H9 (cell line): ENCODE measurements at regions not wholly inside any gene's neighbourhood (a gene's known extent, or its start where the extent isn't known, plus 50 kb on each side); places are given as distances from the start of the nearest gene placed in this dataset.

Experiments
- DNase-seq: peaks from one replicate; pipeline ENCODE4 v3.0.0-alpha.2; 2017
- H2AFZ ChIP-seq: one replicate; pipeline ENCODE4 v1.6.1; 2013; ENCODE audit warnings: mild to moderate bottlenecking, low read length, control low read depth, moderate library complexity
- H2AK5ac ChIP-seq: 2 replicates; pipeline ENCODE4 v1.6.1; 2013; ENCODE audit warnings: low read length, control low read depth, mixed read lengths; ENCODE audit not compliant: insufficient read length
- H2BK120ac ChIP-seq: one replicate; pipeline ENCODE4 v1.6.1; 2013; ENCODE audit warnings: low read depth, mild to moderate bottlenecking, low read length, control low read depth, inconsistent platforms; ENCODE audit not compliant: poor library complexity, severe bottlenecking
- H2BK12ac ChIP-seq: 2 replicates; pipeline ENCODE4 v1.6.1; 2013; ENCODE audit warnings: low read length, control low read depth, mixed read lengths, low read depth; ENCODE audit not compliant: insufficient read length
- H2BK15ac ChIP-seq: 2 replicates; pipeline ENCODE4 v1.6.1; 2013; ENCODE audit warnings: low read depth, low read length, control low read depth
- H2BK20ac ChIP-seq: one replicate; pipeline ENCODE4 v1.6.1; 2013; ENCODE audit warnings: low read depth, mild to moderate bottlenecking, low read length, control low read depth, inconsistent platforms; ENCODE audit not compliant: poor library complexity, severe bottlenecking
- H2BK5ac ChIP-seq: 2 replicates; pipeline ENCODE4 v1.6.1; 2013; ENCODE audit warnings: low read length, control low read depth, mixed read lengths; ENCODE audit not compliant: insufficient read length
- H3K14ac ChIP-seq: 2 replicates; pipeline ENCODE4 v1.6.1; 2013; ENCODE audit warnings: low read length, control low read depth; ENCODE audit not compliant: insufficient read depth
- H3K18ac ChIP-seq: 2 replicates; pipeline ENCODE4 v1.6.1; 2013; ENCODE audit warnings: low read depth, mild to moderate bottlenecking, mixed read lengths, low read length, control low read depth; ENCODE audit not compliant: insufficient read length
- H3K23ac ChIP-seq: 2 replicates; pipeline ENCODE4 v1.6.1; 2013; ENCODE audit warnings: low read length, control low read depth, mixed read lengths, low read depth; ENCODE audit not compliant: insufficient read length
- H3K23me2 ChIP-seq: 2 replicates; pipeline ENCODE4 v1.6.1; 2013; ENCODE audit warnings: low read depth, mild to moderate bottlenecking, mixed read lengths, low read length, control low read depth; ENCODE audit not compliant: insufficient read length, poor library complexity, severe bottlenecking
- H3K27ac ChIP-seq: 2 replicates; pipeline ENCODE4 v1.5.1; 2013; ENCODE audit warnings: low read length, control low read depth, mixed read lengths, low read depth; ENCODE audit not compliant: insufficient read length
- H3K27me3 ChIP-seq: 2 replicates; pipeline ENCODE4 v1.6.1; 2013; ENCODE audit warnings: low read length, control low read depth, inconsistent platforms; ENCODE audit not compliant: insufficient read depth
- H3K4ac ChIP-seq: 2 replicates; pipeline ENCODE4 v1.6.1; 2013; ENCODE audit warnings: low read depth, mild to moderate bottlenecking, control low read depth, inconsistent platforms, low read length, moderate library complexity
- H3K4me1 ChIP-seq: 2 replicates; pipeline ENCODE4 v1.6.1; 2013; ENCODE audit warnings: low read length, control low read depth, inconsistent platforms; ENCODE audit not compliant: insufficient read depth
- H3K4me2 ChIP-seq: 2 replicates; pipeline ENCODE4 v1.6.1; 2013; ENCODE audit warnings: low read length, control low read depth, mixed read lengths; ENCODE audit not compliant: insufficient read length, insufficient read depth
- H3K56ac ChIP-seq: 2 replicates; pipeline ENCODE4 v1.6.1; 2013; ENCODE audit warnings: low read depth, mild to moderate bottlenecking, mixed read lengths, low read length, control low read depth; ENCODE audit not compliant: insufficient read length
- H3K79me1 ChIP-seq: 2 replicates; pipeline ENCODE4 v1.6.1; 2013; ENCODE audit warnings: low read depth, mild to moderate bottlenecking, moderate library complexity, low read length, control low read depth, inconsistent platforms; ENCODE audit not compliant: insufficient read depth, poor library complexity, severe bottlenecking
- H3K79me2 ChIP-seq: 2 replicates; pipeline ENCODE4 v1.6.1; 2013; ENCODE audit warnings: low read length, control low read depth, inconsistent platforms; ENCODE audit not compliant: insufficient read depth
- H3K9ac ChIP-seq: 2 replicates; pipeline ENCODE4 v1.6.1; 2013; ENCODE audit warnings: low read length, control low read depth, mixed read lengths; ENCODE audit not compliant: insufficient read length; ENCODE audit errors: extremely low read depth
- H3K9me3 ChIP-seq: one replicate; pipeline ENCODE4 v1.6.1; 2013; ENCODE audit warnings: low read depth, low read length, inconsistent platforms; ENCODE audit not compliant: control insufficient read depth
- H3T11ph ChIP-seq: one replicate; pipeline ENCODE4 v1.6.1; 2013; ENCODE audit warnings: mild to moderate bottlenecking, low read length, control low read depth, inconsistent platforms
- H4K20me1 ChIP-seq: one replicate; pipeline ENCODE4 v1.6.1; 2013; ENCODE audit not compliant: control insufficient read depth, insufficient read length, insufficient read depth
- H4K5ac ChIP-seq: 2 replicates; pipeline ENCODE4 v1.6.1; 2013; ENCODE audit warnings: low read depth, mild to moderate bottlenecking, mixed read lengths, low read length, control low read depth; ENCODE audit not compliant: insufficient read length
- H4K8ac ChIP-seq: replicated peaks from 2 replicates; pipeline ENCODE4 v1.6.1; 2013; ENCODE audit warnings: low read length, control low read depth, mixed read lengths, low read depth; ENCODE audit not compliant: insufficient read length
- H4K91ac ChIP-seq: 2 replicates; pipeline ENCODE4 v1.6.1; 2013; ENCODE audit warnings: low read depth, mild to moderate bottlenecking, moderate library complexity, mixed read lengths, low read length, control low read depth; ENCODE audit not compliant: insufficient read length
- H3K27ac Mint-ChIP-seq, 3 experiments: 2 replicates in 2 of 3; 3 replicates in 1 of 3; pipeline ENCODE4 v1.8.0; 2020 to 2021; ENCODE audit warnings: mixed read lengths in 3 of 3, mild to moderate bottlenecking in 1 of 3, moderate library complexity in 1 of 3
- H3K27me3 Mint-ChIP-seq: 2 replicates; pipeline ENCODE4 v1.8.0; 2021; ENCODE audit warnings: low read depth, mild to moderate bottlenecking, moderate library complexity, mixed read lengths
- H3K36me3 Mint-ChIP-seq, 3 experiments: 2 replicates in 2 of 3; 3 replicates in 1 of 3; pipeline ENCODE4 v1.8.0; 2020 to 2021; ENCODE audit warnings: low read depth in 3 of 3, mixed read lengths in 3 of 3; ENCODE audit not compliant: insufficient read depth in 1 of 3
- H3K4me1 Mint-ChIP-seq, 2 experiments: 2 replicates each; pipeline ENCODE4 v1.8.0; 2020; ENCODE audit warnings: mixed read lengths in 2 of 2
- H3K4me3 Mint-ChIP-seq, 2 experiments: 2 replicates in 1 of 2; 3 replicates in 1 of 2; pipeline ENCODE4 v1.8.0; 2020 to 2021; ENCODE audit warnings: mild to moderate bottlenecking in 2 of 2, mixed read lengths in 2 of 2, moderate library complexity in 1 of 2
- H3K9me3 Mint-ChIP-seq, 2 experiments: 2 replicates in 1 of 2; 3 replicates in 1 of 2; pipeline ENCODE4 v1.8.0; 2020; ENCODE audit warnings: mild to moderate bottlenecking in 2 of 2, mixed read lengths in 2 of 2, moderate library complexity in 1 of 2
- CTCF ChIP-seq: fragments of 200-600 bp; sonication (generic); conservative IDR thresholded peaks from 3 replicates; pipeline ENCODE4 v1.8.0; 2021; ENCODE audit warnings: antibody characterized with exemption, mild to moderate bottlenecking
- WGBS: extraction: QIAGEN DNeasy Blood & Tissue Kit; methylation state at CpG from one replicate; pipeline ENCODE4 v1.1.7; 2013; ENCODE audit warnings: missing lambda C conversion rate, low lambda C conversion rate, mixed read lengths; ENCODE audit not compliant: insufficient read length; ENCODE audit errors: extremely low coverage; 5-methylcytosine and 5-hydroxymethylcytosine counted together

DNA sequence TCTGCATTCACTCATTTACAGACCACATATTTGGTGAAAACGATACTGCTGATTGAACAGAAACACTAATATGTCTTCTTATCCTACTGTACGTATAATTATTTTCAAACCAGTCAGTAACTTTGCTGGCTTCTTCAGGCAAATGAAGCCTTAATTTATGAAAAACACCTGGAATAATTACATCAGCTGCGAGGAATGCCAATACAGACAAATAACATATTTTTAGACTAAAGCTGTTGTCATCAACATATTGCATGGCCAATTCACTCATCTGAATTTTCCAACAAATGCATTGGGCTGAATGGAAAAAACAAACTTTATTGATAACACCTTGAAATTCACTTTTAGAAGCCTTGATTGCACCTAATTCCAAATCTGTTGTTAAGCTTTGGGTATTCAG lies 165.9 kb downstream of the HLX start:
- no peak overlapping the region for H2AK5ac ChIP-seq
- no peak overlapping the region for H3K23ac ChIP-seq
- no peak overlapping the region for H3K18ac ChIP-seq
- H2BK5ac ChIP-seq = no peak overlapping the region
- no peaks in the 10 kb centered on the region for H4K20me1 ChIP-seq
- H3K9me3 Mint-ChIP-seq = peaks cover 2 to 7% of the 10 kb centered on the region in 2 experiments; a peak in 3 of 5 replicates
- H4K5ac ChIP-seq = no peak overlapping the region
- no CpG with 5 or more reads among the region's 3 CpGs for WGBS
- H3K79me2 ChIP-seq = no peaks in the 10 kb centered on the region
- no peak overlapping the region for H3K4me2 ChIP-seq
- no peak overlapping the region for H3K4ac ChIP-seq
- no peaks in the 10 kb centered on the region for H3K79me1 ChIP-seq
- no peak overlapping the region for H4K91ac ChIP-seq
- no peak for DNase-seq
- H3K4me1 Mint-ChIP-seq = peaks cover 12 to 17% of the 10 kb centered on the region in 2 experiments
- H2AFZ ChIP-seq = no peak overlapping the region
- H2BK120ac ChIP-seq = no peak overlapping the region
- no peak overlapping the region for H2BK12ac ChIP-seq
- H3K27me3 Mint-ChIP-seq = no peaks in the 10 kb centered on the region; the same call in 1 of the 2 replicates
- H3K14ac ChIP-seq = no peak overlapping the region
- H3T11ph ChIP-seq = no peak overlapping the region
- H4K8ac ChIP-seq = no peak overlapping the region
- H3K27ac ChIP-seq = no peak overlapping the region
- H3K4me3 Mint-ChIP-seq = no peak overlapping the region
- TF ChIP-seq CTCF = no peak
- H2BK20ac ChIP-seq = no peak overlapping the region
- H3K23me2 ChIP-seq = no peaks in the 10 kb centered on the region
- H2BK15ac ChIP-seq = no peak overlapping the region
- no peaks in the 10 kb centered on the region for H3K4me1 ChIP-seq
- H3K9ac ChIP-seq = no peak overlapping the region
- no peak overlapping the region for H3K56ac ChIP-seq
- H3K27me3 ChIP-seq = no peaks in the 10 kb centered on the region
- H3K9me3 ChIP-seq = no peaks in the 10 kb centered on the region
- peaks cover 0 to 14% (median 0%) of the 10 kb centered on the region in 3 experiments; a peak in 3 of 7 replicates for H3K36me3 Mint-ChIP-seq
- H3K27ac Mint-ChIP-seq = no peak overlapping the region
